ENCODE measurements at regions not wholly inside any gene's neighbourhood (a gene's known extent, or its start where the extent isn't known, plus 50 kb on each side); places are given as distances from the start of the nearest gene placed in this dataset.

DNA sequence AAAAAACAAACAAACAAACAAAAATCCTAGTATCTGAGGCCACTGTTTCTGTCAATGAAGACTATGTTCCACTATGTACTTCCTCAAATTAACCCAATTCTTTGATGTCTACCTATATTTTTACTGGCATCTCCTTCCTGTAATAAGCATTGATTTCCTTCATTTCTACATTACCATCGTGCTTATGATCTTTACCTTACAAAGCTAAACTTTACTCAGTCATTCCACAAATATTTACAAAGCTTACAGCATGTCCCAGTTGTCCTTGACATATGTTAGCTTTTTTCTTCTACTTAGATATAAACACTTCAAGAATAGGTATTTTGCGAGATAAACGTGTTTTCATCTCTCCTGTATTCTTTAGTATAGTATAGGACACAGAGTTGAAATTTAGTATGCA is 1090.9 kb downstream of the PCDH9 start:
- in situ Hi-C loops (cut with MboI; ENCODE audit: low pct_unique_long_range_greater_than_20kb, low sequenced_read_pairs, unreplicated experiment) = no loop called here
- DNase-seq (ENCODE audit: low spot score) = no peak
- TF ChIP-seq, protein P1, sequence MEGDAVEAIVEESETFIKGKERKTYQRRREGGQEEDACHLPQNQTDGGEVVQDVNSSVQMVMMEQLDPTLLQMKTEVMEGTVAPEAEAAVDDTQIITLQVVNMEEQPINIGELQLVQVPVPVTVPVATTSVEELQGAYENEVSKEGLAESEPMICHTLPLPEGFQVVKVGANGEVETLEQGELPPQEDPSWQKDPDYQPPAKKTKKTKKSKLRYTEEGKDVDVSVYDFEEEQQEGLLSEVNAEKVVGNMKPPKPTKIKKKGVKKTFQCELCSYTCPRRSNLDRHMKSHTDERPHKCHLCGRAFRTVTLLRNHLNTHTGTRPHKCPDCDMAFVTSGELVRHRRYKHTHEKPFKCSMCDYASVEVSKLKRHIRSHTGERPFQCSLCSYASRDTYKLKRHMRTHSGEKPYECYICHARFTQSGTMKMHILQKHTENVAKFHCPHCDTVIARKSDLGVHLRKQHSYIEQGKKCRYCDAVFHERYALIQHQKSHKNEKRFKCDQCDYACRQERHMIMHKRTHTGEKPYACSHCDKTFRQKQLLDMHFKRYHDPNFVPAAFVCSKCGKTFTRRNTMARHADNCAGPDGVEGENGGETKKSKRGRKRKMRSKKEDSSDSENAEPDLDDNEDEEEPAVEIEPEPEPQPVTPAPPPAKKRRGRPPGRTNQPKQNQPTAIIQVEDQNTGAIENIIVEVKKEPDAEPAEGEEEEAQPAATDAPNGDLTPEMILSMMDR (IDR thresholded peaks at IDR 0.05; ENCODE audit: extremely low read depth, insufficient read depth, missing control alignments) = no peak

DNA sequence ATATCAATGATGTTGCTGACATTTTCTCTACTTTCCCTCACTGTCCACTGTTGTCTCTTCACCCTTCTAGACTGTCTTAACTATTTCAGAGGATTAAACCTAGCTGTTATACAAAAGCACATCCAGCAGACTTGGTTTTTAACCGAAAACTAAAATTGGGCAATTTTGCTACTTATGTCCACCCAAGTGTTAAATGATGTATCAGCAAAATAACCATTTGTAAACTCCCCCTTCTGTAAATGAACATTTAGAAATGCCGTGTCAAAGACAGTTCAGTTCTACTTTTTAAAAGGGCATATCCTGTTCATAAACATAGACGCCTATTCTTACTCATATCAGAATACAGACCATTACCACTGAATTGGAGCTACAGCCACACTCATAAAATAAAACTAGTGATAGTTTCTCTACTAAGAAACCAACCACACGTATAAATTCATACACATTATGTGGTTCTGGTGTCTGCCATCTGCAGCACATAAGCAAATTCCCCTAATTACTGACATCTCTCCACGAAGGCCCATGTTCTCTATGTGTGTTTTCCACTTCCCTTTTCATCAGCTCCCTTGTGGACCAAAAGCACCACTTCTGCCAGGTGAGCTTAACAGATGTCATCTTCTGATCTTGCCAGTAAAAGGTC is 1091.8 kb downstream of the PCDH9 start:
- DNase-seq (ENCODE audit: low spot score) = peak; percentile 11
- in situ Hi-C loops (cut with MboI; ENCODE audit: low pct_unique_long_range_greater_than_20kb, low sequenced_read_pairs, unreplicated experiment) = no loop called here
- TF ChIP-seq, protein P1 (IDR thresholded peaks at IDR 0.05; ENCODE audit: extremely low read depth, insufficient read depth, missing control alignments) = no peak

DNA sequence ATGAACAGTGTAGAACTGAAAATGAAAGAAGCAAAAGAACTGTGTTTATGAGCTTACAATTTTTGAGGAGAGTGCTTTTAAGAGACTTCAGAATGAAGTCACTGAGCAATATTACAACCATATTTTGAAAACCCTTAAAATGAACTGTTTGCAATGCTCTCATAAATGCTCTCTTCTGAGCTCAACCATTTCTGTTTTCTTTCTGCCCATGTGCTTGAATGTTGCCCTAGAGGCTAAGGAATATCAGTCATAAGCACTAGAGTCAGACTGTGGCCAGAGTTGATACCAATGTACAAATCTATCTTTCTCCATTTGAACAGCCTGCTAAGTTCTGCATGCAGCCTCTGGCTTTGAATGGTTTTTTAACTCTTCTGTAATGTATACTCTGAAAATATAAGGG is 1092.8 kb downstream of the PCDH9 start:
- TF ChIP-seq, protein P1 (IDR thresholded peaks at IDR 0.05; ENCODE audit: extremely low read depth, insufficient read depth, missing control alignments) = no peak
- no peak for DNase-seq (ENCODE audit: low spot score)
- in situ Hi-C loops (cut with MboI; ENCODE audit: low pct_unique_long_range_greater_than_20kb, low sequenced_read_pairs, unreplicated experiment) = no loop called here

DNA sequence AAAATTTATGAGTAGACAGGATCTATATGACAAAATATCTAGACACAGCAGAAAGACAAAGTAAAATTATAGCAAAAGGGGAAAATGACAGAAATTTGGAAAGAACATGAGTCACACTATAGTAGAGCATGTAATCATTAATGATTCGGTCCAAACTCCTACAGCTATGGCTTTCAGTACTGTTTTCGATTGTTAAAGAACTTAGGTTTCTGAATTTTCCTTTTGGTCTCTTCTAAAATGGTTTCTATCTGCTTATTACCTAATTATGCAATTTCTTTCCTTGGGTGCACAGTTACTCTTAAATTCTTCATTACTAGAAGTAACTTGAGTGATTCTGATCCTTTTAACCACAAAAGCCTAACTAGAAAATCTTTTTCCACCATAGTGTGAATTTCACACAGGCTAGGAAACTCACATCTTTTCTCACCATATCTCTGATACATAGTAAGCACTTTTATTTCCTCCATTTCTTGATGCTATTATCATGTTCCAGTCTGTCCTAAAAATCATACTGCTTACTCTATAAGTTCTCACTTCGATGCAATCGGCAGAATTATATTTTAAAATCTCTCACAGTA is 1101.4 kb downstream of the PCDH9 start:
- in situ Hi-C loops (cut with MboI; ENCODE audit: low pct_unique_long_range_greater_than_20kb, low sequenced_read_pairs, unreplicated experiment) = no loop called here
- DNase-seq (ENCODE audit: low spot score) = no peak
- TF ChIP-seq, protein P1 (IDR thresholded peaks at IDR 0.05; ENCODE audit: extremely low read depth, insufficient read depth, missing control alignments) = no peak

DNA sequence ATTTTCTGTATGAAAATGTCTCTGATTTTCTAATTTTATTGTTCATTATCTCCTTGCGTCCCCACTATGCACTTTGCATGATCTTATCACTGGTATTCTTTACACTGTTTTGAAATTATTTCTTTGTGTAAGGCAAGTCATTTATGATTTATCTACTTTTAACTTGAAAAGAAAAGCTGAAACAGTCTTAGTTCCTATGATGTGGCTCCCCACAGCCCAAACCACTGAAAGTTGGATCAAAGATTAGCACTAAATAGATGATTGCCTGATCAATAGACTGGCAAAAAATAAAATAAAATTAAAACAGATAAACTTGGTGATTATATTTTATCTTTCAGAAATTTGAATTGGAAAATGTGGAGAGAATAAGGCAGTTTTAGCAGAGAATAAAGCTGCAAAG is 1101.9 kb downstream of the PCDH9 start:
- TF ChIP-seq, protein P1 (IDR thresholded peaks at IDR 0.05; ENCODE audit: extremely low read depth, insufficient read depth, missing control alignments) = no peak
- in situ Hi-C loops (cut with MboI; ENCODE audit: low pct_unique_long_range_greater_than_20kb, low sequenced_read_pairs, unreplicated experiment) = no loop called here
- no peak for DNase-seq (ENCODE audit: low spot score)

DNA sequence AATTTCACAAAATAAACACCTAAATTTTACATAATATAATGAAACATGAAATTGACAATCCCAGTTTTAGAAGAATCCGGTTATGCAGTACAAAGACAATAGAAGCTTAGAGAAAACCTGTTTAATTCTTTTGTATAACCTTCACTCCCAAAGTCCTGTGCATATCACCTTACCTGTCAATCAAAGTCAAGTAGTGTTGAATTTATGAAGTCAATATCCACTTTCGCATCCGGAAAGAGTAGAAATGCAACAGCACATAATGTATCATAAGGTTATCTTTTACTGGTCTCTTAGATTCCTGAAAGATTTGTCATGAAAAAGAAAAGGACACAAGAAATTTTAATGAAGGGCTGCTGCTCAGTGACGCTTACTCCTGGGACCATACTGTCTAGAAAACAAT is 1112.6 kb downstream of the PCDH9 start:
- TF ChIP-seq, protein P1 (IDR thresholded peaks at IDR 0.05; ENCODE audit: extremely low read depth, insufficient read depth, missing control alignments) = no peak
- in situ Hi-C loops (cut with MboI; ENCODE audit: low pct_unique_long_range_greater_than_20kb, low sequenced_read_pairs, unreplicated experiment) = no loop called here
- no peak for DNase-seq (ENCODE audit: low spot score)

Measured in GM13977 (cell line).